ENCODE measurements at regions not wholly inside any gene's neighbourhood (a gene's known extent, or its start where the extent isn't known, plus 50 kb on each side); places are given as distances from the start of the nearest gene placed in this dataset.

- Histone ChIP-seq H3F3A (ENCODE audit: insufficient read depth, low read length, poor library complexity, severe bottlenecking) (no peaks in the 10 kb centered on the region), H4K20me1 (ENCODE audit: insufficient read depth) (no peaks in the 10 kb centered on the region), H3K4me2 (ENCODE audit: low read length) (no peak overlapping the region), H3K79me2 (replicated peaks; ENCODE audit: insufficient read depth, low read length) (no peaks in the 10 kb centered on the region), H3K4me3 (ENCODE audit: low read length) (no peak overlapping the region), H3K27me3 (ENCODE audit: insufficient read depth, low read depth, low read length) (no peaks in the 10 kb centered on the region), H3K9me3 (ENCODE audit: low read length) (no peaks in the 10 kb centered on the region), H3K9me2 (ENCODE audit: insufficient read depth, low read length) (no peaks in the 10 kb centered on the region), H2AFZ (ENCODE audit: low read depth, low read length) (no peak overlapping the region), H3K9ac (ENCODE audit: low read length) (no peak overlapping the region), H3K27ac (ENCODE audit: low read length) (no peak overlapping the region), H3K36me3 (ENCODE audit: insufficient read depth, low read length) (no peaks in the 10 kb centered on the region)
- no peak for TF ChIP-seq CTCF (IDR thresholded peaks at IDR 0.05; ENCODE audit: poor library complexity, severe bottlenecking)
- TF ChIP-seq TAF1 (IDR thresholded peaks at IDR 0.05; ENCODE audit: low read depth) = no peak
- TF ChIP-seq EP300 (conservative IDR thresholded peaks at IDR 0.05; ENCODE audit: poor library complexity, severe bottlenecking) = no peak
- no peak for TF ChIP-seq MXI1 (conservative IDR thresholded peaks at IDR 0.05; ENCODE audit: poor library complexity, severe bottlenecking)
- no peak for TF ChIP-seq REST (IDR thresholded peaks at IDR 0.05; ENCODE audit: borderline replicate concordance)
- no peak for TF ChIP-seq EZH2 (IDR thresholded peaks at IDR 0.05; ENCODE audit: borderline replicate concordance, insufficient read depth, low read length, poor library complexity, severe bottlenecking)
- no peak for TF ChIP-seq SMC3 (conservative IDR thresholded peaks at IDR 0.05; ENCODE audit: poor library complexity)
- TF ChIP-seq POLR2AphosphoS5 (IDR thresholded peaks at IDR 0.05) = no peak
Observed at GRCh38 chr15:91542226-91542625, 311.3 kb upstream of the SLCO3A1 start.

- TF ChIP-seq EP300 (conservative IDR thresholded peaks at IDR 0.05; ENCODE audit: poor library complexity, severe bottlenecking) (no peak), SMC3 (conservative IDR thresholded peaks at IDR 0.05; ENCODE audit: poor library complexity) (no peak), REST (IDR thresholded peaks at IDR 0.05; ENCODE audit: borderline replicate concordance) (no peak), CTCF (IDR thresholded peaks at IDR 0.05; ENCODE audit: poor library complexity, severe bottlenecking) (no peak), POLR2AphosphoS5 (IDR thresholded peaks at IDR 0.05) (no peak), RAD21 (conservative IDR thresholded peaks at IDR 0.05) (no peak), EZH2 (IDR thresholded peaks at IDR 0.05; ENCODE audit: borderline replicate concordance, insufficient read depth, low read length, poor library complexity, severe bottlenecking) (no peak), TAF1 (IDR thresholded peaks at IDR 0.05; ENCODE audit: low read depth) (no peak), MXI1 (conservative IDR thresholded peaks at IDR 0.05; ENCODE audit: poor library complexity, severe bottlenecking) (no peak)
- no peaks in the 10 kb centered on the region for H3K9me2 ChIP-seq (ENCODE audit: insufficient read depth, low read length)
- H3K4me2 ChIP-seq (ENCODE audit: low read length) = no peak overlapping the region
- H4K20me1 ChIP-seq (ENCODE audit: insufficient read depth) = no peaks in the 10 kb centered on the region
- no peaks in the 10 kb centered on the region for H3K36me3 ChIP-seq (ENCODE audit: insufficient read depth, low read length)
- H3K9me3 ChIP-seq (ENCODE audit: low read length) = no peaks in the 10 kb centered on the region
- H3K4me3 ChIP-seq (ENCODE audit: low read length) = no peak overlapping the region
- H3K27ac ChIP-seq (ENCODE audit: low read length) = no peak overlapping the region
- no peaks in the 10 kb centered on the region for H3K79me2 ChIP-seq (replicated peaks; ENCODE audit: insufficient read depth, low read length)
- no peak overlapping the region for H2AFZ ChIP-seq (ENCODE audit: low read depth, low read length)
- H3K9ac ChIP-seq (ENCODE audit: low read length) = no peak overlapping the region
- H3K27me3 ChIP-seq (ENCODE audit: insufficient read depth, low read depth, low read length) = no peaks in the 10 kb centered on the region
- no peaks in the 10 kb centered on the region for H3F3A ChIP-seq (ENCODE audit: insufficient read depth, low read length, poor library complexity, severe bottlenecking)
Observed at GRCh38 chr15:91547356-91547755, 306.2 kb upstream of the SLCO3A1 start.
